ENCODE measurements at regions not wholly inside any gene's neighbourhood (a gene's known extent, or its start where the extent isn't known, plus 50 kb on each side); places are given as distances from the start of the nearest gene placed in this dataset.

DNA sequence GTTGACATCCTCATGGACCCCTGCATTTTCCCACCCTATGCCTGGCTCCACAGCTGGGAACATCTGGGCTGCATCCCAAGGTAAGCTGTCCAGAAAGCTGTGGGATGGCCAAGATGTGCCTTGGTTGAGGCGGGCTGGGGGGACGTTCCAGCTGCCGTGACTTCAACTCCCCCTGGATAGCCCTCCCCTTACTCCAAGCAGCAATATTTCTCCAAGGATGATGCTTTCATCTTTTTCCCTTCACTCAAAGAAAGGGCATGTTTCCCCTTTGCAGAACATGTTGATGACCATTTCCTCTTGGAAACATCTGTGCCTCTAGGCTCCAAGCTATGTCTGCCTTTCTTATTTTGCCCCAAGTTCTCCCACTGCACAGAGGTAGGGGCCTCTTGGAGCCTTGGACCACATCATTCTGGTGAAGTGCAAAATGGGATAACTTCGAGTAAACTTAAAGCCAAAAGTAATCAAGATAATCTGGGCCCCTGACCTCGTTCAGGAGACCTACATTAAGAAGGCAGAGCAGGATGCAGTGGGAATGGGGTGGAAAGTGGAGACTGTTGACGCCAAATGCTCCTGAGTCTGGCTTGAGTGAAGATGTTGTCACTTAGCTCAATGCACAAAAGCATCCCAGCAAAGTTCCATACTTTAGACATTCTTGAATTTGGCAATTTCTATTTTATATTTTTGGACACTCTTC, 175.2 kb downstream of the GAS1 start:
- Histone ChIP-seq H3K4me1 (ENCODE audit: insufficient read depth, low read length, poor library complexity, severe bottlenecking) (peaks cover 5% of the 10 kb centered on the region), H3K9ac (ENCODE audit: low read depth, low read length, poor library complexity, severe bottlenecking) (no peak overlapping the region), H3K9me3 (ENCODE audit: insufficient read depth, low read depth, low read length) (no peaks in the 10 kb centered on the region), H3K9me2 (replicated peaks; ENCODE audit: low read depth, low read length) (no peaks in the 10 kb centered on the region), H3K36me3 (ENCODE audit: insufficient read depth, low read length) (no peaks in the 10 kb centered on the region), H3K27me3 (ENCODE audit: insufficient read depth, low read length, poor library complexity, severe bottlenecking) (no peaks in the 10 kb centered on the region), H3K4me2 (ENCODE audit: low read depth, low read length, poor library complexity, severe bottlenecking) (no peak overlapping the region), H2AFZ (ENCODE audit: low read length) (no peak overlapping the region), H3F3A (ENCODE audit: low read depth) (no peaks in the 10 kb centered on the region), H4K20me1 (ENCODE audit: insufficient read depth, low read length, poor library complexity, severe bottlenecking) (no peaks in the 10 kb centered on the region), H3K79me2 (ENCODE audit: insufficient read depth, low read length) (no peaks in the 10 kb centered on the region), H3K4me3 (ENCODE audit: low read length, poor library complexity, severe bottlenecking) (no peak overlapping the region)
- TF ChIP-seq EZH2phosphoT487 (IDR thresholded peaks at IDR 0.05; ENCODE audit: borderline replicate concordance) = no peak
- TF ChIP-seq, protein P1, sequence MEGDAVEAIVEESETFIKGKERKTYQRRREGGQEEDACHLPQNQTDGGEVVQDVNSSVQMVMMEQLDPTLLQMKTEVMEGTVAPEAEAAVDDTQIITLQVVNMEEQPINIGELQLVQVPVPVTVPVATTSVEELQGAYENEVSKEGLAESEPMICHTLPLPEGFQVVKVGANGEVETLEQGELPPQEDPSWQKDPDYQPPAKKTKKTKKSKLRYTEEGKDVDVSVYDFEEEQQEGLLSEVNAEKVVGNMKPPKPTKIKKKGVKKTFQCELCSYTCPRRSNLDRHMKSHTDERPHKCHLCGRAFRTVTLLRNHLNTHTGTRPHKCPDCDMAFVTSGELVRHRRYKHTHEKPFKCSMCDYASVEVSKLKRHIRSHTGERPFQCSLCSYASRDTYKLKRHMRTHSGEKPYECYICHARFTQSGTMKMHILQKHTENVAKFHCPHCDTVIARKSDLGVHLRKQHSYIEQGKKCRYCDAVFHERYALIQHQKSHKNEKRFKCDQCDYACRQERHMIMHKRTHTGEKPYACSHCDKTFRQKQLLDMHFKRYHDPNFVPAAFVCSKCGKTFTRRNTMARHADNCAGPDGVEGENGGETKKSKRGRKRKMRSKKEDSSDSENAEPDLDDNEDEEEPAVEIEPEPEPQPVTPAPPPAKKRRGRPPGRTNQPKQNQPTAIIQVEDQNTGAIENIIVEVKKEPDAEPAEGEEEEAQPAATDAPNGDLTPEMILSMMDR (conservative IDR thresholded peaks at IDR 0.05; ENCODE audit: low read length) = no peak

DNA sequence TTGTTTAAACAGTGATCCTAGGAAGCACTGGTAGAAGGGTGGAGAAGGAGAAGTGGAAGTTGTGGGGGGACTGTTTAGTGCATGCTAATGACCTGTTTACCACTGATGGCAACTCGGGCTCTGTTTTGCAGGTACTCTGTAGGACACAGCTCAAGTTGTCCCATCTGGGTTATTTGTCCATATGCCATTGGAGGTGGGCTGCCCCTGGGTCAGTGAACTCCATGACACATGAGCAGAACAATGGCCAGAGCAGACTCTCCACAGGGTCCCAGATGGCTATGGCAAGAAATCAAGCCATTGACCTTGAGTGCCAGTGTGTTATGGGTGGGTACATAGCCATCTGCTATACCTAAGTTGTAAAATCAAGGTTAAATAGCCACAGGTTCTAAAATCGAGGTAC, 175.9 kb downstream of the GAS1 start:
- Histone ChIP-seq H3K9me3 (ENCODE audit: insufficient read depth, low read depth, low read length) (no peaks in the 10 kb centered on the region), H3K27me3 (ENCODE audit: insufficient read depth, low read length, poor library complexity, severe bottlenecking) (no peaks in the 10 kb centered on the region), H3K4me2 (ENCODE audit: low read depth, low read length, poor library complexity, severe bottlenecking) (no peak overlapping the region), H3K36me3 (ENCODE audit: insufficient read depth, low read length) (no peaks in the 10 kb centered on the region), H3K9ac (ENCODE audit: low read depth, low read length, poor library complexity, severe bottlenecking) (no peak overlapping the region), H3F3A (ENCODE audit: low read depth) (no peaks in the 10 kb centered on the region), H3K4me1 (ENCODE audit: insufficient read depth, low read length, poor library complexity, severe bottlenecking) (peaks cover 5% of the 10 kb centered on the region), H3K4me3 (ENCODE audit: low read length, poor library complexity, severe bottlenecking) (no peak overlapping the region), H4K20me1 (ENCODE audit: insufficient read depth, low read length, poor library complexity, severe bottlenecking) (no peaks in the 10 kb centered on the region), H3K79me2 (ENCODE audit: insufficient read depth, low read length) (no peaks in the 10 kb centered on the region), H3K9me2 (replicated peaks; ENCODE audit: low read depth, low read length) (no peaks in the 10 kb centered on the region), H2AFZ (ENCODE audit: low read length) (no peak overlapping the region)
- TF ChIP-seq, protein P1 (conservative IDR thresholded peaks at IDR 0.05; ENCODE audit: low read length) = no peak
- TF ChIP-seq EZH2phosphoT487 (IDR thresholded peaks at IDR 0.05; ENCODE audit: borderline replicate concordance) = no peak

DNA sequence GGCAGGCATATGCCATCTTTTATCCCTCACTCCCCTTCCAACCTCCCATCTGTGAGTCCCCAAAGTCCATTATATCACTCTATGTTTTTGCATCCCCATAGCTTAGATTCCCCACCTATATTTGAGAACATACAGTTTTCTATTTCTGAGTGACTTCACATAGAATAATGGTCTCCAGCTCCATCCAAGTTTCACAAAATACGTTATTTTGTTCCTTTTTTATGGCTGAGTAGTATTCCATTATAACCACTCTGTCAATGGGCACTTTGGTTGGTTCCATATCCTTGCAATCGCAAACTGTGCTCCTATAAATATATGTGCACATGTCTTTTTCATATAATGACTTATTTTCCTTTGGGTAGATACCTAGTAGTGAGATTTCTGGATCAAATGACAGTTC, 178.6 kb downstream of the GAS1 start:
- H3K27me3 ChIP-seq (ENCODE audit: insufficient read depth, low read length, poor library complexity, severe bottlenecking) = no peaks in the 10 kb centered on the region

More for the DNA sequence above, 178.6 kb downstream of the GAS1 start:
- H3K9ac ChIP-seq (ENCODE audit: low read depth, low read length, poor library complexity, severe bottlenecking) = no peak overlapping the region
- no peaks in the 10 kb centered on the region for H3K79me2 ChIP-seq (ENCODE audit: insufficient read depth, low read length)
- no peaks in the 10 kb centered on the region for H3K36me3 ChIP-seq (ENCODE audit: insufficient read depth, low read length)
- no peaks in the 10 kb centered on the region for H3K4me1 ChIP-seq (ENCODE audit: insufficient read depth, low read length, poor library complexity, severe bottlenecking)
- no peaks in the 10 kb centered on the region for H4K20me1 ChIP-seq (ENCODE audit: insufficient read depth, low read length, poor library complexity, severe bottlenecking)
- H2AFZ ChIP-seq (ENCODE audit: low read length) = no peak overlapping the region
- H3K4me2 ChIP-seq (ENCODE audit: low read depth, low read length, poor library complexity, severe bottlenecking) = no peak overlapping the region
- H3K4me3 ChIP-seq (ENCODE audit: low read length, poor library complexity, severe bottlenecking) = no peak overlapping the region
- H3K9me2 ChIP-seq (replicated peaks; ENCODE audit: low read depth, low read length) = no peaks in the 10 kb centered on the region
- no peaks in the 10 kb centered on the region for H3K9me3 ChIP-seq (ENCODE audit: insufficient read depth, low read depth, low read length)
- no peaks in the 10 kb centered on the region for H3F3A ChIP-seq (ENCODE audit: low read depth)
- TF ChIP-seq, protein P1 (conservative IDR thresholded peaks at IDR 0.05; ENCODE audit: low read length) = no peak

All from Loucy (cell line).